NCI-H82 treated with DMSO at 0.1 percent for 48 hours (cell line): ENCODE measurements at regions not wholly inside any gene's neighbourhood (a gene's known extent, or its start where the extent isn't known, plus 50 kb on each side); places are given as distances from the start of the nearest gene placed in this dataset.

ENCODE experiments used
- DNase-seq: peaks from one replicate; lab custom pipeline; 2025; ENCODE audit not compliant: unreplicated experiment; lab: John Stamatoyannopoulos, UW

GRCh38 chr16:72422308-72422897 is 250.4 kb upstream of the PMFBP1 start:
- DNase-seq = no peak

- DNase-seq = no peak
Observed at GRCh38 chr16:72419638-72420037, 247.7 kb upstream of the PMFBP1 start.

GRCh38 chr16:72415379-72415778 is 243.4 kb upstream of the PMFBP1 start:
- no peak for DNase-seq

GRCh38 chr16:72410492-72410891 is 238.5 kb upstream of the PMFBP1 start:
- DNase-seq = no peak

DNA sequence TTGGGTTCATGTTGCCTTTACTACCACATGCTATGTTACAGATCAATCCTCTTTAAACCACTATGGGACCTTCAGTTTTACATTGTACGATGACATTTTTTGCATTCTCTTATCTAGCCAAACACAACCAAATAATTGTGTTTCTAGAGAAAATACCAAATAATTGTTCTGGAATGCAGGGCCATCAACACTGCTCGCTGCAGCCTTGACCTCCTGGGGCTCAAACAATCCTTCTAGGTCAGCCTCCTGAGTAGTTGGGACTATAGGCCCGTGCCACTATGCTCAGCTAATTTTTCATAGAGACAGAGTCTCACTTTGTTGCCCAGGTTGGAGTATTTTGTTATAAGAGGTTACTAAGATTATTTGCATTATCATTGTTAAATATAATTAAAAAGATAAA is 237.5 kb upstream of the PMFBP1 start:
- no peak for DNase-seq

- no peak for DNase-seq
Observed at GRCh38 chr16:72406390-72406789, 234.4 kb upstream of the PMFBP1 start.

DNA sequence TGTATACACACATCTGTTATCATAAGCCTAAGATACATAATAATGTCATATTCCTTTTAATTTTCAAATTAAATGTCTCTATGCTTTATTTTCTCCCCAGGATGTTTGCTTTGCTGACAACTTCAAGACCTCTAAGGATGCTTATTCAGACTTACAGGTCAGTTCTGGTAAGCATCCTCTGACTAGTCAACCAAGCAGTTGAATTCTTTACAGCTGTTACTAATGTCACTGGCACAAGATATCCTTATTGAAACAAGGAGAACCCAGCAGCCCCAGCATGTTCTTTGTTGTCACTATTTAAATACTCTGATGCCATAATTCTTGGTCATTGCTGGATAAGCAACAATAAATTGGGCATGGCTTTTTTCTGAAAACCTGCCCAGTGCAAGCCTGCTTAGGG is 232.3 kb upstream of the PMFBP1 start:
- no peak for DNase-seq

GRCh38 chr16:72401084-72401361 is 229.1 kb upstream of the PMFBP1 start:
- DNase-seq = no peak

DNA sequence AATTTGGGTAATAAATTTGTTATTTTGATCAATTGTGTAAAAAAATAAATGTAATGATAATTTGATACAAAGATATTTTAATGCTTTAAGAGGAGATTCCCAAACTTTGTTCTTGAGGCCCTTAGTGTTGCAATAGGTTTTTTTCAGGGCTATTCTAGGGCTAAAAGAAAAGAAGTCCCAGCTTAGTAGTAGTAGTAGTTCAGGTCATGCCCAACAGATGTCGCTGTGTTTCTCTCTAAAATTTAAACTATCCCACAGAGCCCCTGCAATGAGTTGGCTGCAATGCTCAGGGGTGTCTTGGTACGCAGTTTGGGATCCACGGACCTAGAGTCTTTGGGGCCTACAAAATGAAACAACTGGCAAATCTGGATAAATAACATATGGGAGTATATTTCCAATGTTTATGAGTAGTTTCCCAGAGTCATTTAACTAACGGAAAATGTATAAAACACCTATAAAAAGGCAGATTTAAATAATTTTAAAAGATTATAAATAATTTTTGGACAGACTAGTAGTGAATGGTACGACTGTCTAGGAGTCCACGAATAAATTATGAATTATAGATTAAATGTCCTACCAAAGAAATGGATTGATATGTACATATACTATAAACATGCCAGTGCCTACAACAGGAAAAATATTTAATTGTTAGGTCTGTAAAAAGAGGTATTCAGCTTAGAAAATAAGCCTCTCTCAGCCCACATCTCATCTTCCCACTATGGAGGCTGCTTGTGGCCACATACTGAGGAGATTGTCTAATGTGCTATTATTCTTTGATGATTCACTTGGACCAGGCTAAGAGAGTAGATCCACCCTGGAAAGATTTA is 228.5 kb upstream of the PMFBP1 start:
- DNase-seq = peak; percentile 50

- no peak for DNase-seq
Observed at GRCh38 chr16:72399811-72400210, 227.9 kb upstream of the PMFBP1 start.

GRCh38 chr16:72397876-72398275 is 225.9 kb upstream of the PMFBP1 start:
- no peak for DNase-seq

DNA sequence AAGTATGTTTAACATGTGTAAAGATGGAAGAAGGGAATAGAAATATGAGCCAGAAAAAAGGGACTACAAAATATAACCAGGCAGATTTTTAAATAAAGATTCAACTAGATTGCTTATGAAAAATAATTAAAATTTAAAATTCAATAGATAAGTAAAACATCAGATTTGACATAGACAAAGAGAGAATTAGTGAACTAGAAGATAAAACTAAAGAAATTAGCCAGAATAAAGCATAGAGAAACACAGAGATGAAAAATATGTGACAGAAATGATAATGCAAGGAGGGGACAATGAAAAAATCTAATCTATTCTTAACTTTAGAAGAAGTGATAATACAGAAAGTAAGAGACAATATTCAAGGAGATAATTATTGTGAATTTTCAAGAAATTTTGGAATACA is 222.6 kb upstream of the PMFBP1 start:
- no peak for DNase-seq

DNA sequence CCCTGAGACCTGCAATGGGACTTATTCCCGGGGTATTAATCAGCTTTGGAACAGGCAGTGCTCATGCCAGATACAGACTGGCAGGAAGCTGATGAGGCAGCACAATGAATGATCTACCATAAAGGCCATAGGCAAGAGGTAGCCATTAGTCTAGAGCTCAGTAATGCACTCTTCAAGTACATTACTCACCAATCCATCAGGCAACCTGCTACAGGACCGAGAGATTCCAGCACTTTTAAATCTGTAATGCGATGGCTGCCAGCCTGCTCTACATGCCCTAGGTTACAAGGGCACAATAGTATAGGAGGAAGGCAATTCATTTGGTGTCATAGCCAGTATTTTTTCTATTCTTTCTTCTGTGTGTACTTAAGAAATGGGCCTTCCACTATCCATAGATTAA is 217.8 kb upstream of the PMFBP1 start:
- no peak for DNase-seq

DNA sequence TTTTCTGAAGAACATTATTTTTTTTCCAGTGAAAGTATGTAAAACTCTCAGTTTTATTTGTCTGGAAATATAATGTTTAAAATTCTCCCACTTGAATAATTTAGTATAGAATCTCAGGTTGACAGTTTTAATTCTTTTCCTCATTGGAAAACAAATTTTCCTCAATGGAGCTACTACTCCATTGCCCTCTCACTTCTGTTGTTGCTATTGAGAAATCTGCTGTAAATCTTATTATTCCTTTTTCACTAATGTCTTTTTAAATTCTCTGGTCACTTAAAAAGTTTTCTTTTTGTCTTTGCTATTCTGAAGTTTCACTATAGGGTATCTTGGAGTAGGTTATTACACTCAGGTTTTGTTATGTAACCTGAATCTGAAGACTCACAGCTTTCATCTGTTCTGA is 216.1 kb upstream of the PMFBP1 start:
- no peak for DNase-seq

DNA sequence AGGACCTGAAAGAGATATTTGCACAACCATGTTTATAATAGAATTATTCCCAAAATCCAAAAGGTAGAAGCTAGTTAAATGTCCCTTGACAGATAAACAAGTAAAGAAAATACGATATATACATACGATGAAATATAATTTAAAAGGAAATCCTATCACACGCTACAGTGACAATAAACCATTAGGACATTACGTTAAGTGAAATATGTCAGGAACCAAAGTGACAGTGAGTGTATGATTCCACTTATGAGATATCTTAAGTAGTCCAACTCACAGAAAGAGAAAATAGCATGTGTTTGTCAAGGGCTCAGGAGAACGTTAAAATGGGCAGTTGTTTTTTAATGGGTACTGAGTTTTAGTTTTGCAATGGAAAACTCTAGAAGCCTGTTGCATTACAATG is 212.7 kb upstream of the PMFBP1 start:
- DNase-seq = no peak

DNA sequence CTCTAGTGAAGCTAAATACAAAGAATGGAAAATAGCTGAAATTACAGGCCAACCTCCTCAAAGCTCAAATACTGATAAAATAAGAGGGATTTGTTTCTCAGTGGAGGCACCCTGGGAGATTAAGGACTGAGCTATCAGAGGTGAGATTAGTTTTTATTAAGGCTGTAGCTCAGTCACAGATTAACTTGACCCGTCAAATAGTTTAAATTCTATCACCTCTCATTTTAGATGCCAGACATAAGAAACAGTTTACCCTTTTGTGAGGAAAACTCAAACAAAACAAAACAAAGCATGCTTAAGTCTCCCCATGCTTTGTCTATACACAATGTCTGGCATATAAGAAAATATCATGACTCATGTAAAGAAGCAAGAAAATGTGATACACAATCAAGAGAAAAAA is 208.3 kb upstream of the PMFBP1 start:
- no peak for DNase-seq

DNA sequence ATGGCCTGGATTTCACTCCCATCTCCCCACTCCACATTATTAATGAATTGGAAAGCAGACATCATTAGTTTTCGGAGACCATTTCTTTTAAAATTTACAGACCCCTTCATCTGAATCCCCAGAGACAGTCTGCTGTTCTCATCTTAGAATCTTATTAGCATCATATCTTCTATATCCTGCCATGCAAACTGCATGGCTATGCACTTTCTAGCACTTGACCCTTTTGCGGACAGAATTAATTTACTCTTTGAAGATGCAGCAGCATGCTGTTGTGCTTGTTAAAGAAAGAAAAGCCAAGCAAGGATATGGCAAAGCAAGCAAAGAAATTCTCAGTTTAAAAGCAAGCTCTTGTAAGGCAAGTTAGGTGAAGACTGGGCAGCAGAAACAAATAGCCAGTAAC is 201.2 kb upstream of the PMFBP1 start:
- no peak for DNase-seq

- DNase-seq = no peak
Observed at GRCh38 chr16:72372087-72373045, 200.4 kb upstream of the PMFBP1 start.

DNA sequence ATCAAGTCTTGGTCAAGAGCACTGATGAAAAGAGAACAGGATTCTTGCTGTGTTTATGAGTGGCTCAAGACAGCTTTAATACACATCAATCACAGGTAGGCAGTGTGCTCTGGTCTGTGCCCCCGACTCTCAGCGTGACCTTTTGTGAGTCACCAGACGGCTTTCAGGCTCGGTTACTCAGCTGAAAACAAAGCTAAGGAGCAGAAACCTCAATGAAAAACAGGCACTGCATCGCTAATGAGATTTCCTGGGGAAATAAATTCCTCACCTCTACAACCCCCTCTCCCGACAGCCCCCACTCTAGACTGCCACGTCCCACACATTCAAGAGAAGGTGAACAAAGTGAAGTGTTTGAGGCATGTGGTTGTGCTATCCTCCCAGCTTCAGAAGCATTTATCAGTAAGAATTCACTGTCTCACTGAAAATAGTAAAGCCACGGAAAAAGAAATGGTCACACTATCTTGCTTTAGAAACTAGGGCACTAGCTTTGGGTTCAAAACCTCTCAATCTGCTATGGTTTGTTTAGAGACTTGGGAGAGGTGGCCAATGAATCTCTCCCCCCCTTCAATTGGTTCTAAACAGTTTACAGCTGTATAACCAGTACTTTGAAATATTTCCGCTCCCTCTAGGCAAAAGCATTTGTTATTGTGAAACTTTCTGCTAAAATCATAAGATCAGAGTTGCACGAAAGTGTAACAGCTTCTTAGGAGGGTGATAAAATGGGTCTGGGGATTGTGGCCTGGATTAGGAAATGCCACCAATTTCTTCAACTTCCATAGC is 199.5 kb upstream of the PMFBP1 start:
- no peak for DNase-seq

DNA sequence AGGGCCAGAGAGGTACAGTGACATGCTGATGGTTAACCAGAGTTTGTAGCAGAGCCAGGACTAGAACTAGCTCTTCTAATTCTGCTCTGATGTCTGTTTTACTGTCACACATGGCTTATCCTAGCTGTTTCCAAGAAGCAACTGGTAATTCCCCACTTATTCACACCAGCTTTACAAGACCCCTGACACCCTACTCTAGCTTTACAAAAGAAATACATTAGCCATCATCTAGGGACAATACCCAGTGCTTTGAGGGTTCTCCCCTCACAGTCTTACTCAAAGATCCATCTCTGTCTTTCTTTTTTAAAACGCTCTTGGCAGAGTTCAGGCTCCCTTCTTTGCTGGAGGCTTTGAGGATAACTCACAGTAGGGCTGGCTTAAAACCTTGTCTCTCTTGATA is 197.3 kb upstream of the PMFBP1 start:
- no peak for DNase-seq

GRCh38 chr16:72367851-72368250 is 195.9 kb upstream of the PMFBP1 start:
- DNase-seq = no peak
